ENCODE measurements at regions not wholly inside any gene's neighbourhood (a gene's known extent, or its start where the extent isn't known, plus 50 kb on each side); places are given as distances from the start of the nearest gene placed in this dataset.
"Not testable (repeated sequence)": the region's sequence is repeated elsewhere in the genome, so short reads cannot be mapped to it uniquely, and the experiment has no call there.

GRCh38 chr14:105768039-105768438, 241.7 kb downstream of the TMEM121 start:
- TF ChIP-seq POLR2A, CTCF (IDR thresholded peaks at IDR 0.05): not testable (repeated sequence)

Data from body of pancreas (tissue), 4 donors.